GM12864 (cell line): ENCODE measurements at regions not wholly inside any gene's neighbourhood (a gene's known extent, or its start where the extent isn't known, plus 50 kb on each side); places are given as distances from the start of the nearest gene placed in this dataset.

Experiments
- DNase-seq: peaks from one replicate; pipeline ENCODE4 v3.0.0-alpha.2; 2011; ENCODE audit warnings: low read depth
- H3K4me3 ChIP-seq: 2 replicates; pipeline ENCODE4 v1.5.1; 2011; ENCODE audit warnings: mild to moderate bottlenecking, low read depth, low read length, control low read depth
- CTCF ChIP-seq: IDR thresholded peaks from 2 replicates; pipeline ENCODE4 v1.5.1; 2011; ENCODE audit warnings: low read depth, mild to moderate bottlenecking, moderate library complexity, low read length, control low read depth, inconsistent platforms; ENCODE audit errors: missing control alignments

- H3K4me3 ChIP-seq: no peak overlapping the region
- no peak for DNase-seq
- no peak for TF ChIP-seq CTCF
Observed at GRCh38 chr17:71899317-71899716, 221.5 kb upstream of the SOX9 start.

- H3K4me3 ChIP-seq: no peak overlapping the region
- TF ChIP-seq CTCF: no peak
- DNase-seq: no peak
Observed at GRCh38 chr17:71900621-71901229, 220.1 kb upstream of the SOX9 start.

GRCh38 chr17:71902894-71903506 is 217.8 kb upstream of the SOX9 start:
- TF ChIP-seq CTCF: no peak

GRCh38 chr17:71905376-71906031 is 215.3 kb upstream of the SOX9 start:
- DNase-seq: no peak
- no peak for TF ChIP-seq CTCF
- H3K4me3 ChIP-seq: no peak overlapping the region

More at GRCh38 chr17:71902894-71903506, 217.8 kb upstream of the SOX9 start:
- DNase-seq: no peak
- H3K4me3 ChIP-seq: no peak overlapping the region

- no peak for TF ChIP-seq CTCF
- DNase-seq: no peak
- H3K4me3 ChIP-seq: no peak overlapping the region
Observed at GRCh38 chr17:71909155-71909554, 211.7 kb upstream of the SOX9 start.

GRCh38 chr17:71910002-71910401 is 210.8 kb upstream of the SOX9 start:
- H3K4me3 ChIP-seq: no peak overlapping the region
- TF ChIP-seq CTCF: no peak
- no peak for DNase-seq
